Tibial nerve (tissue), 4 donors: ENCODE measurements at regions not wholly inside any gene's neighbourhood (a gene's known extent, or its start where the extent isn't known, plus 50 kb on each side); places are given as distances from the start of the nearest gene placed in this dataset.

Source experiments
- CTCF ChIP-seq, 5 experiments: fragments of 200-600 bp in 3 of 5; fragments of 450-650 bp in 2 of 5; sonication (generic) in 3 of 5; IDR thresholded peaks; one replicate each; pipeline ENCODE4 v1.5.1; 2016 to 2019; ENCODE audit warnings: antibody characterized with exemption in 5 of 5, mild to moderate bottlenecking in 3 of 5, moderate library complexity in 2 of 5
- EP300 ChIP-seq, 2 donors: sonication (generic); formaldehyde crosslinking; IDR thresholded peaks; one replicate each; pipeline ENCODE4 v1.6.1; 2017; ENCODE audit warnings: antibody characterized with exemption in 2 of 2, mild to moderate bottlenecking in 1 of 2
- POLR2A ChIP-seq, 2 donors: fragments of 450-650 bp; IDR thresholded peaks; one replicate each; pipeline ENCODE4 v1.6.1; 2017; ENCODE audit warnings: antibody characterized with exemption in 2 of 2, mild to moderate bottlenecking in 2 of 2, moderate library complexity in 2 of 2

- TF ChIP-seq CTCF (IDR thresholded peaks at IDR 0.05) (no peak), POLR2A (IDR thresholded peaks at IDR 0.05) (no peak), EP300 (IDR thresholded peaks at IDR 0.05) (no peak)
These were observed 143.0 kb upstream of the KCNK1 start for GRCh38 chr1:233470741-233471499.
